Natural killer cell (primary cell): ENCODE measurements at regions not wholly inside any gene's neighbourhood (a gene's known extent, or its start where the extent isn't known, plus 50 kb on each side); places are given as distances from the start of the nearest gene placed in this dataset.

Source experiments
- ATAC-seq, 3 donors: fragments of 150-1000 bp in 2 of 3; fragments of 200-7000 bp in 1 of 3; cut with Tn5 transposase; 1 replicate in 1 of 3; 2 replicates in 2 of 3; pipeline ENCODE4 v1.10.0; 2021; ENCODE audit warnings: mild to moderate bottlenecking in 2 of 3, moderate library complexity in 2 of 3
- DNase-seq, 2 donors: peaks; one replicate each; pipeline versions ENCODE4 v3.0.0 to v3.0.0-alpha.2; 2013 to 2021; ENCODE audit warnings: mixed read lengths in 1 of 2
- H3K27ac ChIP-seq: one replicate; pipeline ENCODE4 v1.5.1; 2013; ENCODE audit warnings: mild to moderate bottlenecking, low read length
- H3K27me3 ChIP-seq: one replicate; pipeline ENCODE4 v1.6.1; 2013; ENCODE audit warnings: low read length; ENCODE audit not compliant: control insufficient read depth, insufficient read depth
- H3K36me3 ChIP-seq: one replicate; pipeline ENCODE4 v1.6.1; 2013; ENCODE audit warnings: low read length; ENCODE audit not compliant: control insufficient read depth, insufficient read depth
- H3K4me1 ChIP-seq: one replicate; pipeline ENCODE4 v1.6.1; 2013; ENCODE audit warnings: low read length; ENCODE audit not compliant: control insufficient read depth, insufficient read depth
- H3K4me3 ChIP-seq: one replicate; pipeline ENCODE4 v1.5.1; 2013; ENCODE audit warnings: low read length
- H3K9me3 ChIP-seq: one replicate; pipeline ENCODE4 v1.6.1; 2013; ENCODE audit warnings: low read length; ENCODE audit not compliant: control insufficient read depth, insufficient read depth
- H3K27ac Mint-ChIP-seq, 2 donors: one replicate each; pipeline ENCODE4 v1.8.0; 2022; ENCODE audit warnings: mild to moderate bottlenecking in 2 of 2, mixed read lengths in 2 of 2, moderate library complexity in 1 of 2
- H3K27me3 Mint-ChIP-seq, 2 donors: one replicate each; pipeline ENCODE4 v1.8.0; 2022; ENCODE audit warnings: low read depth in 2 of 2, mixed read lengths in 2 of 2
- H3K36me3 Mint-ChIP-seq: one replicate; pipeline ENCODE4 v1.8.0; 2022; ENCODE audit warnings: mixed read lengths
- H3K4me1 Mint-ChIP-seq, 2 donors: one replicate each; pipeline ENCODE4 v1.8.0; 2022; ENCODE audit warnings: mixed read lengths in 2 of 2
- H3K4me3 Mint-ChIP-seq: one replicate; pipeline ENCODE4 v1.8.0; 2022; ENCODE audit warnings: mild to moderate bottlenecking, moderate library complexity, mixed read lengths
- H3K9me3 Mint-ChIP-seq, 2 donors: one replicate each; pipeline ENCODE4 v1.8.0; 2022; ENCODE audit warnings: mixed read lengths in 2 of 2
- CTCF ChIP-seq: fragments of 200-600 bp; IDR thresholded peaks from one replicate; pipeline ENCODE4 v1.8.0; 2022; ENCODE audit warnings: antibody characterized with exemption
- WGBS: methylation state at CpG from one replicate; pipeline ENCODE4 v1.1.7; 2013; ENCODE audit warnings: missing lambda C conversion rate; ENCODE audit not compliant: insufficient coverage; 5-methylcytosine and 5-hydroxymethylcytosine counted together
- intact Hi-C: fragments of 100-400 bp; cut with micrococcal nuclease; formaldehyde crosslinking; loops from one replicate; pipeline ENCODE4 v1.14.2; 2022

- Histone ChIP-seq H3K4me3 (no peak overlapping the region), H3K36me3 (no peaks in the 10 kb centered on the region), H3K4me1 (no peaks in the 10 kb centered on the region), H3K27ac (no peak overlapping the region), H3K9me3 (peaks cover 3% of the 10 kb centered on the region), H3K27me3 (no peaks in the 10 kb centered on the region)
- peaks cover 7% of the 10 kb centered on the region for H3K36me3 Mint-ChIP-seq
- peaks cover 10 to 13% of the 10 kb centered on the region in 2 donors for H3K9me3 Mint-ChIP-seq
- WGBS: 60% methylated on average over 1 of the region's 3 CpGs
- H3K27me3 Mint-ChIP-seq: no peaks in the 10 kb centered on the region
- H3K4me1 Mint-ChIP-seq: no peaks in the 10 kb centered on the region
- no peak for TF ChIP-seq CTCF
- DNase-seq (no peak), ATAC-seq (no peak)
- no peak overlapping the region for H3K4me3 Mint-ChIP-seq
- intact Hi-C loops: no loop called here
- no peak overlapping the region for H3K27ac Mint-ChIP-seq
These were observed 329.7 kb downstream of the FSIP2 start for GRCh38 chr2:186068139-186068801.

GRCh38 chr2:186069676-186070075 lies 331.1 kb downstream of the FSIP2 start:
- Histone ChIP-seq H3K27ac (no peak overlapping the region), H3K4me1 (no peaks in the 10 kb centered on the region), H3K9me3 (peaks cover 3% of the 10 kb centered on the region), H3K27me3 (no peaks in the 10 kb centered on the region), H3K4me3 (no peak overlapping the region), H3K36me3 (no peaks in the 10 kb centered on the region)
- TF ChIP-seq CTCF: no peak
- intact Hi-C loops: no loop called here
- DNase-seq (no peak), ATAC-seq (no peak)
- H3K4me3 Mint-ChIP-seq: no peak overlapping the region
- H3K36me3 Mint-ChIP-seq: peaks cover 7% of the 10 kb centered on the region
- no peaks in the 10 kb centered on the region for H3K4me1 Mint-ChIP-seq
- H3K27ac Mint-ChIP-seq: no peak overlapping the region
- H3K9me3 Mint-ChIP-seq: peaks cover 6 to 17% of the 10 kb centered on the region in 2 donors
- H3K27me3 Mint-ChIP-seq: no peaks in the 10 kb centered on the region
- WGBS: 92% methylated on average over 2 of the region's 2 CpGs

- H3K4me1 Mint-ChIP-seq: no peaks in the 10 kb centered on the region
- H3K27ac ChIP-seq: no peak overlapping the region
- H3K27me3 Mint-ChIP-seq: no peaks in the 10 kb centered on the region
- no peak overlapping the region for H3K4me3 ChIP-seq
- no peak overlapping the region for H3K4me3 Mint-ChIP-seq
- no peak for DNase-seq
- intact Hi-C loops: no loop called here
- no peak for TF ChIP-seq CTCF
- peaks cover 10 to 21% of the 10 kb centered on the region in 2 donors for H3K9me3 Mint-ChIP-seq
- 100% methylated on average over 1 of the region's 1 CpG for WGBS
- ATAC-seq: no peak
- H3K36me3 Mint-ChIP-seq: peaks cover 6% of the 10 kb centered on the region
- no peaks in the 10 kb centered on the region for H3K36me3 ChIP-seq
- no peaks in the 10 kb centered on the region for H3K4me1 ChIP-seq
- no peak overlapping the region for H3K27ac Mint-ChIP-seq
- H3K27me3 ChIP-seq: no peaks in the 10 kb centered on the region
- no peaks in the 10 kb centered on the region for H3K9me3 ChIP-seq
These were observed 346.6 kb downstream of the FSIP2 start for GRCh38 chr2:186085226-186085625.

GRCh38 chr2:186093174-186093573 lies 354.6 kb downstream of the FSIP2 start:
- H3K9me3 Mint-ChIP-seq: peaks cover 7 to 16% of the 10 kb centered on the region in 2 donors
- no peaks in the 10 kb centered on the region for H3K36me3 ChIP-seq
- DNase-seq: no peak
- intact Hi-C loops: no loop called here
- no peak overlapping the region for H3K4me3 ChIP-seq
- H3K4me1 ChIP-seq: no peaks in the 10 kb centered on the region
- H3K9me3 ChIP-seq: no peaks in the 10 kb centered on the region
- H3K27ac ChIP-seq: no peak overlapping the region
- TF ChIP-seq CTCF: no peak
- no peak overlapping the region for H3K27ac Mint-ChIP-seq
- H3K4me3 Mint-ChIP-seq: no peak overlapping the region
- H3K27me3 ChIP-seq: no peaks in the 10 kb centered on the region
- no peak for ATAC-seq
- no peaks in the 10 kb centered on the region for H3K4me1 Mint-ChIP-seq
- WGBS: 71% methylated on average over 1 of the region's 1 CpG
- H3K36me3 Mint-ChIP-seq: no peaks in the 10 kb centered on the region
- H3K27me3 Mint-ChIP-seq: no peaks in the 10 kb centered on the region
